Fibroblast of mammary gland (primary cell): ENCODE measurements at regions not wholly inside any gene's neighbourhood (a gene's known extent, or its start where the extent isn't known, plus 50 kb on each side); places are given as distances from the start of the nearest gene placed in this dataset.

Experiments
- DNase-seq: peaks from one replicate; pipeline ENCODE4 v3.0.0-alpha.2; 2010; ENCODE audit warnings: low read depth
- H3K4me3 ChIP-seq: 2 replicates; pipeline ENCODE4 v1.5.1; 2011; ENCODE audit warnings: low read depth, mild to moderate bottlenecking, low read length, moderate library complexity; ENCODE audit not compliant: control insufficient read depth
- TF ChIP-seq, protein P1 (sequence below): conservative IDR thresholded peaks from 2 replicates; pipeline ENCODE4 v1.5.1; 2011; ENCODE audit warnings: low read depth, low read length, inconsistent platforms; ENCODE audit not compliant: control insufficient read depth, insufficient read depth

DNA sequence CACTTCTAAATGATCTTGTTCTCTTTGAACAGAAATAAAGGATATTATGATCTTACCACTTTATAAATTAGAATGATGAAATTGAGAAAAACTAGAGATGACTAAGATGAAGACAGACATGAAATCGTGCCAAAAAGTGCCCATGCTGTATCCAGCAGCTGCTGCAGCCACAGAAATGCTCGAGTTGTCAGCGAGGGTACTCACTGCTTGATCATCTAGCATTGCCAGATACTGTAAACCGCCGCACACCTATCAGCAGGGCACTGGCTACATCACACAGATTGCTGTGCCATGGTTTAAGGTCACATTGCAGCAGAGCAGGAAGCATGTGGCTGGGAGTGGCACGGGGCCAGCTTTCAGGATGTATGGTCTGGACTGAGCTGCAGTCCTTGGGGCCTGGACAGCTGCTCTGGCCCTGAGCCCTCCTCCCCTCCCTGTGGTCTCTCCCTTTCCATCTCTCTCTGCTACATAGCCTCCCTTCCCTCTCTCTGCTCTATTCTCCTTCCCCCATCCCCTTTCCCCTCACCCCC lies 51.0 kb upstream of the SEPTIN5 start:
- no peak overlapping the region for H3K4me3 ChIP-seq
- TF ChIP-seq, protein P1, sequence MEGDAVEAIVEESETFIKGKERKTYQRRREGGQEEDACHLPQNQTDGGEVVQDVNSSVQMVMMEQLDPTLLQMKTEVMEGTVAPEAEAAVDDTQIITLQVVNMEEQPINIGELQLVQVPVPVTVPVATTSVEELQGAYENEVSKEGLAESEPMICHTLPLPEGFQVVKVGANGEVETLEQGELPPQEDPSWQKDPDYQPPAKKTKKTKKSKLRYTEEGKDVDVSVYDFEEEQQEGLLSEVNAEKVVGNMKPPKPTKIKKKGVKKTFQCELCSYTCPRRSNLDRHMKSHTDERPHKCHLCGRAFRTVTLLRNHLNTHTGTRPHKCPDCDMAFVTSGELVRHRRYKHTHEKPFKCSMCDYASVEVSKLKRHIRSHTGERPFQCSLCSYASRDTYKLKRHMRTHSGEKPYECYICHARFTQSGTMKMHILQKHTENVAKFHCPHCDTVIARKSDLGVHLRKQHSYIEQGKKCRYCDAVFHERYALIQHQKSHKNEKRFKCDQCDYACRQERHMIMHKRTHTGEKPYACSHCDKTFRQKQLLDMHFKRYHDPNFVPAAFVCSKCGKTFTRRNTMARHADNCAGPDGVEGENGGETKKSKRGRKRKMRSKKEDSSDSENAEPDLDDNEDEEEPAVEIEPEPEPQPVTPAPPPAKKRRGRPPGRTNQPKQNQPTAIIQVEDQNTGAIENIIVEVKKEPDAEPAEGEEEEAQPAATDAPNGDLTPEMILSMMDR, result no peak
- DNase-seq, result peak; percentile 83

DNA sequence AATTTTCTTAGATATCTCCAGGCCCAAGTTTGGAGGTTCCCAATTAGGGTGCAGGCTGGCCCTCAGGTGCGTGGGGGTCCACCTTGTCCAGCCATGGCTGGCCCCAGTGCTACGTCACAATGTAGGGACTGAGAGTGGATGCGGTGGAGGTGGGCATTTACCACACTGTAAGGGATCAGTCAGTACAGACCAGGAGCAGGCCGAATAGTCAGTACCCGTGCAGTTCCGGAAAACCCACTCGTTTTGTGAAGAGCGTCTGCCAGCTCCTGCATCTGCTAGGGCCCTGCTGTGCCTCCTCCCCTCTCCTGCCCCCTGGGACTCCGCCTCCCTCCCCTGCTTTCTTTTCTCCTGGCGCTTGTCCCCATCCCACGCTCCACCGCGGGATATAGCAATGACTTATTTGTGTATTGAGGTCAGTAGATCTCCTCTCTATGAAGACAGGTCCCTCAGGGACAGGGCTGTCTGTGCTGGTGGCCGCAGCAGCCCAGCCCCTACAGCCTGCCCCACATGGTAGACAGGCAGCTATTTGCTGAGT lies 50.4 kb upstream of the SEPTIN5 start:
- H3K4me3 ChIP-seq, result no peak overlapping the region
- DNase-seq, result peak; percentile 73
- TF ChIP-seq, protein P1, result no peak

DNA sequence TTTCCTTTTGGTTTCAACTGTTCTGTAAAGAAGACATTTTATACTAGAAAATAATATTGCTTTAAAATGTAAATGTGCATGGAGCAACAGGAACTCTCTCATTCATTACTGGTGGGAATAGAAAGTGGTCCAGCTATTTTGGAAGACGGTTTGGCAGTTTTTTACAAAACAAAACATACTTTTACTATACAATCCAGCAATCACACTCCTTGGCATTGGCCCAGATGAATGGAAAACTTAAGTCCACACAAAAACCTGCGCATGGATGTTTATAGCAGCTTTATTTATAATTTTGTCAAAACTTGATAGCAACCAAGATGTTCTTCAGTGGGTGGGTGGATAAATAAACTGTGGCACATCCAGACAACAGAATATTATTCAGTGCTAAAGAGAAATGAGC lies 49.9 kb upstream of the SEPTIN5 start:
- TF ChIP-seq, protein P1, result no peak
- no peak for DNase-seq
- H3K4me3 ChIP-seq, result no peak overlapping the region
